GM20431 (cell line): ENCODE measurements at regions not wholly inside any gene's neighbourhood (a gene's known extent, or its start where the extent isn't known, plus 50 kb on each side); places are given as distances from the start of the nearest gene placed in this dataset.

Source experiments
- in situ Hi-C: fragments of 300-500 bp; cut with MseI, MboI; formaldehyde crosslinking; loops from one replicate; pipeline ENCODE4 v1.15.0; 2020; ENCODE audit warnings: low sequenced_read_pairs; ENCODE audit not compliant: unreplicated experiment

DNA sequence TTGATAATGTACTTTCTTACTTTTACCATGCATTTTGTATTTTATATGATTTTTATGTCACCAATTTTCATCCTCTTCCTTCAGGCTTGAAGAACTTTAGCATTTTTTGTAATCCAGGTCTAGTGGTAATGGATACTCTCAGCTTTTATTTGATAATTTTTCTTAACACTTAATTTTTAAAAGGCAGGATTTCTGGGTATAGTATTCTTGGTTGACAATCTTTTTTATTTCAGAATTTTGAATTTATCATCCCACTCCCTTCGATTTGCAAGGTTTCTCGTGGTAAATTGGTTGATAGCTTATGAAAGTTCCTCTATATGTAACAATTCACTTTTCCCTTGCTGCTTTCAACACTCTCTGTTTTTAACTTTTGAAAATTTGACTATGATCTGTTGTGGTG lies 363.7 kb downstream of the HTR7 start:
- in situ Hi-C loops: no loop called here

DNA sequence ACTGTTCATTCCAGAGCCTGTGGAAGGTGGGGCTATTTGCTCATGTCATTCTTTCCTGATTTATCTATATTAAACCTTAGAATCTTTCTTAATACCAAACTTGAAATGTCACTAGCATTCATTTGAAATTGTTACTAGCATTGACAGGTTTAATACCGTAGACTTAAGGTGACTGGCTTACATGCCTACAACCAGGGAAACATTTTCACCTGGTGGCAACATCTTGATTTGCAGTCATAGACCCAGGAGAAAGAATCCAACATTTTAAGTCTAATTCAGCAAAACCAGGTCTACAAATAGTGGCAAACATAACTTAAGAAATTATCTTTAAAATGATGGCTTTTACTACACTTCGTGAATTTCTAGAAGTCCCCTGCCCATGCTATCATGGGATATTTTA lies 353.7 kb downstream of the HTR7 start:
- in situ Hi-C loops: no loop called here

DNA sequence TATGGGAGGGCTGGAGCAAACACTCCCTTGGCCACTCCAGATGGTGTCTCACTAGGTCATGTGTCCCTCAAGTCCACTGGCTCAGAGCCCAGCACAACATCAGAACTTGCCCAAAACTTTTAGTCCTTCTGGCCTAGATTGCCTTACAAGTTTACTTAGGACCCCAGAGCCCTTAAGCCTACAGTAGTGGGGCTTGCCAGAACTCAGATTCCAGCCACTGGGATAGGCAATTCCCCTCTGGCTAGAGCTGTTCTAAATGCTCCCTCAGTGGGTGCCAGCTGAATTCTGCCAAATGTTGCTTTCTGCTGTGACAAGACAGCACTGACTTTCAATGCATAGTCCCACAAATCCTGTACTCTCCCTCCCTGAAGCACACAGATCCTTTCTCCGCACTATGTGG lies 331.1 kb downstream of the HTR7 start:
- in situ Hi-C loops: no loop called here

DNA sequence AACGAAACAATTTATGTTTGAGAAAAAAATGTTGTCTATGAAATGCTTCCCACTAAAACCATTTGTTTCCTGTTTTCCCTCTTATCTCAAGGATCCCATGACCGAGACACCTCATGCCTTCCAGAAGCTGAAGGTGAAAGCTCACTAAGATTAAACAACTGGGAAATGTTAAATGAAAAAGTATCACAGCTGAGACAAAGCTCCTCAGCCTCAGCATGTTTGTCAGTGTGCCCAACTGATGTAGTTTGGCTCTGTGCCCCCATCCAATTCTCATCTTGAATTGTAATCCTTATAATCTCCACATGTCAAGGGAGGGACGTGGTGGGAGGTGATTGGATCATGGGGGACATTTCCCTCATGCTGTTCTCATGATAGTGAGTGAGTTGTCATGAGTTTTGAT lies 327.3 kb downstream of the HTR7 start:
- in situ Hi-C loops: no loop called here

DNA sequence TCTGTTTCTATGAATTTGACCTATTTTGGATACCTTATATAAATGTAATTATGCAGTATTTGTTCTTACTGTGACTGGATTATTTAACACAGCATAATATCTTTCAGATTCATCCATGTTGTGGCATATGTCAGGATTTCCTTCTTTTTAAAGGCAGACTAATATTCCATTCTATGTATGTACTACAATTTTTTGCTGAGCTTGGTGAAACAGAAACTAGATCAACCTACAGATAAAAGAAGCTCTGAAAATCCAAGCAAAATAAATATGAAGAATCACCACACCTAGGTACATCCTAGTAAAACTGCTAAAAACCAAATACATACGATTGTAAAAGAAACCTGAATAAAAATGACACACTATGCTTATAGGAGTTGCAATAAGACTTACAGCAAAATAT lies 300.5 kb downstream of the HTR7 start:
- in situ Hi-C loops: no loop called here

DNA sequence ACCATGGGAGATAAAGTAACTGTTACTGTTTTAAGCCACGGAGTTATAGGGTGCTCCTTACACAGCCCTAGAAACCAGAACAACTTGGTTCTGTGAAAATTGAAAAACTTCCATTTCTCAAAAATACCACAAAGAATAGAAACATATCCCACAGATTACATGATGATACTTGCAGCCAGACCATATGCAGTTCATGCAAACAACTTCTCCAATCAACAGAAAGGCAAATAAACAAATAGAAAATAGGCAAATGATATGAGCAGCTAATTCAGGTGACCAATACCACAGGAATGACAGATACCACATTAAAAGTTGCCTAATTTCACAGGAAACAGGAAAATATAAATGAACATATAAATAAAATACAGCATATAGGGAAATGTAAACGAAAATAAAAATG lies 297.5 kb downstream of the HTR7 start:
- in situ Hi-C loops: no loop called here

DNA sequence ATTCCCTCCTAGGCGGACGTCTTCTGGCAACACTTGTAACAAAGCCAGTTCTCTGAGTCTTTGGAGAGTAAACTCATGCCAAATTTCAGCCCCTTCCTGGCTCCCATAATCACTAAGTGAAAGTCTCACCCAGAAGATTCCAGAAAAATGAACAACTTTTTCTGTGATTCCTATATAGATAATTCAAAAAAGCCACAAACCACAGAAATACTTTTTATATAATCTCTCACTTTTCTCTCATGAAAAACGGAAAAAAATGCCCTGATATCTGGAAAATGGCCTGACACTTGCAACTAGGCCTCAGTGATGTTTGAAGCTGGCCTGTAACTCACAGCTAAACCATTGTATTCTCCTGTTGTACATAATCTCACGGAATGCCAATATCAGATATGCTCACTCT lies 296.2 kb downstream of the HTR7 start:
- in situ Hi-C loops: no loop called here

DNA sequence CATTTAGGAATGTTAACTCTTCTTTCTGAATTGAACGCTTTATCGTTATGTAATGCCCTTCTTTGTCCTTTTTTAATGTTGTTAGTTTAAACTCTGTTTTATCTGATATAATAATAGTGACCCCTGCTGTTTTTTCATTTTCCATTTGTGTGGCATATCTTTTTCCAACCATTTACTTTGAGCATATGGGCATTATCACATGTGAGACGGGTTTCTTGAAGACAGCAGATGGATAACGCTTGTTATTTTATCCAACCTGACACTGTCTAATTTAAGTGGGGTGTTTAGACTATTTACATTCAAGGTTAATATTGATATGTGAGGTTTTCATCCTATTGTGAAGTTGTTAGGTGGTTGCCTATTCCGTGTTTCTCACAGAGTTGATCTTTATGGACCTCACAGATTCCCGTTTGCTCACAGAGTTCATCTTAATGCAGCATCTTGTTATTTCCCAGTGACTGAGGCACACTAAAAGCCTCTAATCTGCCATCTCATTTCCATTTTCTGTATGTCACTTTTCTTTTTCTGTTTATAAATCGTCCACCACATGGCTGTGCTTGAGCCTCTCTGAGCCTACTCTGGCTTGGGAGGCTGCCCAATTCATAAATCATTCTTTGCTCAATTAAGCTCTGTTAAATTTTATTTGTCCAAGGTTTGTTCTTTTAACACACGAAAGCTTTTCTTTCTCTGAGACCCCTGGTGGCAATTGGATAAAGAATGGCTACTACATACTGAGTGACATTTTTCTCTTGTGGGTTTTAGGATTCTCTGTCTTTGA lies 286.2 kb downstream of the HTR7 start:
- in situ Hi-C loops: no loop called here

DNA sequence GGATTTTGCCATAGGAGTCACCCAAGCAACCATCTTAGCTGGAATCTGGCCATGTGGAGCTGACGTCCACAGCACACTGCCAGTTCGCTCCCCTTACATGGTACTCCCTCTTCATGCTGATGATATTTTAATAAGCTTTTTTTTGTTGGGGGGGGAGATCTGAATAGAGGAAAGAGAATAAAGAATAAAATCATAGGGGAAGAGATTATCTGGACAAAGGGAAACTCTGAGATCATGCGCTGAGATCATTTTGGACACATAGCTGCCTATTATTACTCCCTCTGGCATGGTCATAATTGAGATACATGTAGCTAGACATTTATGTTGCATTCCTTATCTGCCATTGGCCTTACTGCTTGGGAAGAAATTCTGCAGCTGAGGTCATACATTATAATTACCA lies 282.7 kb downstream of the HTR7 start:
- in situ Hi-C loops: no loop called here

DNA sequence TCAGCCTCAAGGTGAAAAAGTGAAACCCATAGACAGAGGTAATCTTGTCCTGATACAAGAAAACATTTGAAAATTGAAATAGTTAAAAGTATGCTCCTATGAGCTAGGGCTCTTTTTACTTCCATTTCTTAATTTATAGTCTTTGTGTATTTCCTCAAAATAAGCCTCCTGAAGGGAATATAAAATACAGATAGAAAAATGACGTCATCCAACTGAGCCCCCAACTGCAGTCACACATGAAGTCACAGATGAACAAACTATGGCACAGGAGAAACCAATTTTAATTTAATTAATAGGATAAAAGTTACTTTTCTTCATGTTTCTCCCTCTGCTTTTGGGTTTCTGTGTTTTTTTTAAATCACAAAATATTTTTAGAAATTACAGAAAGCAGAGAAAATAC lies 280.3 kb downstream of the HTR7 start:
- in situ Hi-C loops: no loop called here

DNA sequence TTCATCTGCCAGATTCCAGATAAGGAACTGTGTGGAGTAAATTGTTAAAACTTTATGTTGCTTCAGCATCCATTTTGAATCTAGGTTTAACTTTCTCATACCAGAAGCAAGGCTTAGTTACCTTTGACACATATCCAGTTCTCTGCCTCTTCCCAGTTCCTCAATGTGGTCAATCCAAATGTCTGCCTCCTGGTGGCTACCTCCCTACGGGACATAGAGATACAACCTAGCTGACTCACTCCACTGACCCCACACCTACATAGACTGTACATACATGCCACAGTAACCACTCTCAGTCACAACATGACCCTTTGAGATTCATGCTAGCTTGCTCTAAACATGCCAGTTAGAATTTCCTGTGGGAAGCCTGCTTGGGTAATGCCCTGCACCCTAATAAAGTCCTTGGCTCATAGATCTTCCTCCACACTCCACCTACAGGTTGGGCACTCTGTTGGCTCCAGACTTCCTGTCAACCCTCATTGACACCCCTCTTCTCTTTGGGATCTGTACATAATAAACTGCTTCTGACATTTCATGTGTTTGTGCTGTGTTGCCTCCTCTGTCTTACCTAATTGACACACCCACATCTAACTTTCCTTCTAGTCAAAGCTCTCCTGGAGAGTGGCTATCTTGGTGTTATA lies 278.1 kb downstream of the HTR7 start:
- in situ Hi-C loops: no loop called here

DNA sequence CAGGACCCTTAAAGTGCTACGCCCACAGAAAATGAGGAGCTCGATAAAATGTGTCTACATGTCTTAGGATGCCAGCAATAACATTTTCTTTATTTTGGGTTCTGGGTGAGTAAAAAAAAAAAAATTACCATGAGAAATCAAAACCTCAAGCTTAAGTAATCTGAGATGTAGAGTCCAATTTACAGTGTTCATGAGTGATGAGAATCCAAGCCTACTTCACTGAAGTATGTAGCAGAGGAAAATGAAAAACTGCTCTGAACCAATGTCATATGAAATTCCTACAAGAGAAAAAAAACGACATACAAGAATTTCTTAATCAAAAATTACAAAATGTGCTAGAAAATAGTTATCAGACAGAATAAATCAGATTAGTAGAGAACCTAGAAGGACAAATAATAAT lies 274.4 kb downstream of the HTR7 start:
- in situ Hi-C loops: no loop called here

DNA sequence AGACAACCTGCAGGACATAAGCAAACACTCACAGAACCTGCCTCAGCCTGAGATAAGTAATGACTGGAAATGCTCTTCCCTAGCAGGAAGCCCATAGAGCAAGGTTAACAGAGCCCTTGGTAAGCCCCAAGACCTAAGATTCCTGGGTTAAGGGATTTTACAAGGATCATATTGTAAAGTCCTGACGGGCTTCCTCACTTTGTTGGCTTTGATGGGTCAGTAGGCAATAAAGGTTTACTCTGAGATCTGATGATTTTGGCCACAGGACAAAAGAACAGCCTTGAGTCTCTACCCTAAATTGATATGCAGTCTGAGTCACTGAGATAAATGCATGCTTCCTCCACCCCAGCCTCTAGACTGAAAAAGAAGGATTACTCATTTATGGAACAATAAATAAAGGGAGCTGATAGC lies 270.8 kb downstream of the HTR7 start:
- in situ Hi-C loops: no loop called here

DNA sequence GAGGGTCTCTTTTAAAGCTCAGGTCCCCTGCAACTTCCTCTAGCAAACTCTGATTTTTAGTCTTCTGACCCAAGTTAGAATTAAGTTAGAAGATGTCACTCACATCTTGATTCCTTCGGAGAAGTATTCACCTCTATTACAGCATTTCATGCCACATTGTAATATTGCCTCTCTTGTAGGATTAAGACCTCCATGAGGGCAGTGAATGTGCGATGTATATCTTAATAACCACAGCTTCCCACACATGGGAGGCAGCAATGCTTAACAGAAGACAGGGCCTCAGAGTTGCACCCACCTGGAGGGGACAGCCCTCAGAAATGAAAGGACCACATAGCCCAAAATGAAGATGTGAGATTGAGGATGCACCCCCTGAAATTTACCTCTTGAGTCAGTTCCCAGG lies 270.3 kb downstream of the HTR7 start:
- in situ Hi-C loops: no loop called here

DNA sequence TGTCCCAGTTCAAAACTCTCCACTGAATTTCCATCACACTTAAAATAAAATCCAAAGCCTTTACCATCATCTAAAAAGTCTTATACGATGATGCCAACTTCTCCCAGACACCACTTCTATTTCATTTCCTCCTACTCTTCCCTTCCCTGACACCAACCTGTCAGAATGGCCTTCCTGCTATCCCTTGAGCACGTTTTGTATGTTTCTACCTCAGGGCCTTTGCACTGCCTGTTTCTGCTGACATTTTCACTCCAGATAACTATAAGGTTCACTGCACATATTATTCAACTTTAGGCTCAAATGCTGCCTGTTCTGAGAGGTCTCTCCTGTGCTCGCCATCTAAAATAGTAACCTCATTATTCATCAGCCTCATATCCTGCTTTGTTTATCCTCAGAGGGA lies 269.6 kb downstream of the HTR7 start:
- in situ Hi-C loops: no loop called here

DNA sequence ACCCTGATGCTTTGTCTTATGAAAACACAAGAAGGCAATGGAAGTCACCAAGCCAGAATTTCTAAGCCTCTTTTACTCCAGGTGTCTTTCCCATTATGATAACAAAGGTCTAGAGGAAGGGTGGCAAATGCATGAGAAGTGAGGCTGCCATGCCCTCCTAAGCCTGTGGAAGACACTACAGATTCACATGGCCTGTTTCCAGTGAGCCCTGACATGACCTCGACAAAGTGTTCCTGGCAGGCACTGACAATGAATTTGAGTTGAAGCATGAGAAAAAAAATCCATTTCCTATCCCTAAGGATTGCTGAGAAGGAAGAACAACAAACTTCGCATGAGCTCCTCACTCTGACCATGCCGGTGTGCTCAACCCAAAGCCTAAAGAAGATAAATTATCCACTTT lies 268.0 kb downstream of the HTR7 start:
- in situ Hi-C loops: no loop called here

DNA sequence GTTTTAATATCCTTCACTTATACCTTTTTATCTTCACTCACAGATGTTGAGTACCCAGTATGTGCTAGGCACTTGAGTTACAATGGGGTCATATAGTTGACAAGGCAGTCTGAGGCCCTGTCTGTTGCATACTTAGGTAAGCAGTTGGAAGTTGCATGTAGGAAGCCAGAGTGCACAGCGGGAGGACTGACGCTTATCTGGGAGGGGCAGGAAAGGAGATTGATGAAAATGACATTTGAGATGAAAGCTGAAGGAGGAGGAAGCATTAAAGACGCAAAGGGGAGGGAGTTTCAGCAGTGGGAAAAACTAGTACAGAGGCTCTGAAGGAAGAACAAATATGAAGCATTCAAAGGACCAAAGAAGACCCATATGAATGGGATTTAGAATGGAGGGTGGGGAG lies 266.2 kb downstream of the HTR7 start:
- in situ Hi-C loops: no loop called here

DNA sequence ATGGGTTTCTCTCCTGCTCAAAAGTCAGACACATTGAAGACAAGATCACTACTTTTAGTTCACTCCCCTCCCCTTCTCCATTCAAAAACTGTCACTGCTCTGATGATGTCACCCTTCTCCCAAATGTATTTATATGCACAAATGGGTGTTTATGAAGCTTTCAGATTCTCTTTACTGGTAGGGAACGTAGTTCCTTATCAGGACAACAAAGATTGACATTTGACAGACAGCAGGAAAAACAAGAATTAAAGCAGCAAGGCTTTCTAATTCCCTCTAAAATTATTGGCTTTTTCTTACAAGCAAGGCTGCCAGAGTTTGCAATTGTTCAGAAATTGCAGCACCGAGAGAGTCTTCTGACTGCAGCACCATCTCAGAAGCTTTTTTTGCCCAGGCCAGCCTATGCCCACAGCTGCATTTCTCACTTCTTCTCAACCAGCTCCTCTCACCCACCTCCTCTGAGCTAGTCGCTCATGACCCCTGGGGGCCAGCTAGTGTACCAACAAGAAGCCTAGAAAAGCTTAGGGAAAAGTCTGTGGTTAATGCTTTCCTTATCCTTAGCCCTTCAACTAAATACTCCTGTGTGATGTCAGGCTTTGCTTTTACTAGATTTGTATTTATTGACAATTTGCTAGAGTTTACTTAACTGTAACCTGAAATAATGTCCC lies 265.1 kb downstream of the HTR7 start:
- in situ Hi-C loops: no loop called here

DNA sequence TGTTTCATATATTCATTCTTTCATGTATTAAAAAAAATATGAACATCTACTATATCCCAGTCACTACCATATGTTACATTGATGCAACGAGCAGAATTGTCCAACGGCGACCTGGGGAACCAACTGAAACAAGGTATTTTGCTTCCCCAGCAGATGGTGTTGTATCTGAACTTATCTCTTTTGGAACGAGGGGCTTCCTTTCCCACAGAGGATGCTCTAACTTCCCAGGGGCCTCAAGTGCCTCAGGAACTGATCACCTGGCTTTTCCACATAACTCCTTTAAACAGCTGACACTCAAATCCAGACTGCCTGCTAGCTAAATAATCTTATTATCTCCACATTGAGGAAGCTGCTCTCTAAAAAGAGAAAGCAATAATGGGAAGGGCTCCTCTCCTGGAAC lies 259.3 kb downstream of the HTR7 start:
- in situ Hi-C loops: no loop called here

DNA sequence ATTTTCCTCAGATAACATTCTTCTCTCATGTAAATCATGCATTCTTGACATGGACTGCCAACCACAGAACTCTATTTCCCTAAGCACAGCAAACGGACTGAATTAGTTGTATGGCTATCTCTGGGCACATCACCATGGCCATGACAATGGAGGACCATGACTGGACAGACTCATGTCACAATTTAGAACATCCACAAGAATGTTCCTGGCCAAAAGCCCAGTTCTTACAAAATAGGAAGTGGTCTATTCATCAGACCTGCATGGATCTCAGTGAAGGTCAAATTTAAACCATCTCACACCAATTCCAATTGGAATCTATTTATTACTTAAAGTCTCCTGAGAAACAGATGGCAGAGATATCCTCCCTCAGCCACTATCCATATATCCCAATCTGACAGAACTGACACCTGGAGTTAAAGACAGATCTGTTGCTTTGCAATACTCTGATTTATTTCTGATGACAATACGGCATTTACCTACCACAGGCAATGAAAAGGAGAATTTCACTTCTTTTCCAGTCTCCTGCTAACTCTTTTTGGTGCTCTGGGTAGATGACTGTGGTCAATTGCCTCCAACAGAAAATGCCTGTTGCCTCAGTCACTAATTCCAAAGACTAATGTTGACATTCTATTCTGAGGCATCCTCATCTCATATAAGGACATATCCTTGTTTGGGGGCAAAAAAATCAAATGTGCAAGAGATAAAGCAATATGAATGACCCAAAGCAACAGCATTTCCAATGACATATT lies 254.8 kb downstream of the HTR7 start:
- in situ Hi-C loops: no loop called here

DNA sequence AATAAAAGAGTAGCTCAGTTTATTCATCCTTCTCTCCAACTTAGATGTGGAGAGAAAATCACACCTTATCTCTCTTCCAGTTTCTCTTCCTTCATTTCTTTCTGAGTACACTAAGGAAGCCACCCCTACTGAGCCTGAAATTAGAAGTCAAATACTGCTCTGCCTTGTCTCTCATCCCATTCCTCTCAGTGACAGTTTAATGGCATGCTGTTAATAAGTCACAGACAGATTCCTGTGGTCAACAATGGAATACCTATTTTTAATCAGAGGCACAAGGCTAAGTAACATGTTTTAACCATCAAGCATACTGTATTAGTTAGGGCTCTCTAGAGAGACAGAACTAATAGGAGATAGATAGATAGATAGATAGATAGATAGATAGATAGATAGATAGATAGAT lies 253.2 kb downstream of the HTR7 start:
- in situ Hi-C loops: no loop called here
